NCI-H1092 (cell line): ENCODE measurements at regions not wholly inside any gene's neighbourhood (a gene's known extent, or its start where the extent isn't known, plus 50 kb on each side); places are given as distances from the start of the nearest gene placed in this dataset.

Experiments
- DNase-seq: peaks from one replicate; lab custom pipeline; 2025; lab: John Stamatoyannopoulos, UW

- DNase-seq: no peak
Observed at GRCh38 chr11:32204751-32205150, 113.9 kb downstream of the RCN1 start.

GRCh38 chr11:32210556-32210955 lies 119.7 kb downstream of the RCN1 start:
- no peak for DNase-seq

- no peak for DNase-seq
Observed at GRCh38 chr11:32213223-32213622, 122.3 kb downstream of the RCN1 start.

GRCh38 chr11:32215157-32215556 lies 124.3 kb downstream of the RCN1 start:
- DNase-seq: no peak

GRCh38 chr11:32216749-32217148 lies 125.9 kb downstream of the RCN1 start:
- DNase-seq: no peak

- no peak for DNase-seq
Observed at GRCh38 chr11:32219320-32219719, 128.4 kb downstream of the RCN1 start.

- no peak for DNase-seq
Observed at GRCh38 chr11:32221476-32222032, 130.7 kb downstream of the RCN1 start.

- no peak for DNase-seq
Observed at GRCh38 chr11:32224580-32224979, 133.7 kb downstream of the RCN1 start.

- no peak for DNase-seq
Observed at GRCh38 chr11:32225571-32226285, 134.9 kb downstream of the RCN1 start.

- DNase-seq: no peak
Observed at GRCh38 chr11:32226480-32226879, 135.6 kb downstream of the RCN1 start.

GRCh38 chr11:32229576-32230240 lies 138.8 kb downstream of the RCN1 start:
- DNase-seq: no peak

GRCh38 chr11:32231909-32232493 lies 141.1 kb downstream of the RCN1 start:
- DNase-seq: no peak

GRCh38 chr11:32232516-32232915 lies 141.6 kb downstream of the RCN1 start:
- no peak for DNase-seq

GRCh38 chr11:32233276-32233675 lies 142.4 kb downstream of the RCN1 start:
- no peak for DNase-seq

- no peak for DNase-seq
Observed at GRCh38 chr11:32233928-32234327, 143.1 kb downstream of the RCN1 start.

GRCh38 chr11:32244453-32244852 lies 153.6 kb downstream of the RCN1 start:
- DNase-seq: no peak

- no peak for DNase-seq
Observed at GRCh38 chr11:32253706-32254105, 162.8 kb downstream of the RCN1 start.

GRCh38 chr11:32255841-32256240 lies 165.0 kb downstream of the RCN1 start:
- DNase-seq: peak; percentile 67

- DNase-seq: no peak
Observed at GRCh38 chr11:32256466-32256865, 165.6 kb downstream of the RCN1 start.

- DNase-seq: no peak
Observed at GRCh38 chr11:32259641-32260081, 168.8 kb downstream of the RCN1 start.

GRCh38 chr11:32262367-32262766 lies 171.5 kb downstream of the RCN1 start:
- DNase-seq: no peak

GRCh38 chr11:32265911-32266310 lies 169.4 kb downstream of the WT1 start:
- DNase-seq: no peak

- DNase-seq: no peak
Observed at GRCh38 chr11:32266601-32267000, 168.7 kb downstream of the WT1 start.
